Ovary (tissue), 7 donors: ENCODE measurements at regions not wholly inside any gene's neighbourhood (a gene's known extent, or its start where the extent isn't known, plus 50 kb on each side); places are given as distances from the start of the nearest gene placed in this dataset.

ENCODE experiments used
- DNase-seq, 5 donors: peaks; one replicate each; pipeline ENCODE4 v3.0.0-alpha.2; 2019 to 2020
- H3K27ac ChIP-seq, 2 donors: fragments of 200-600 bp; one replicate each; pipeline versions ENCODE4 v1.5.1 to v1.8.0; 2019 to 2022
- H3K27me3 ChIP-seq: fragments of 200-600 bp; one replicate; pipeline ENCODE4 v1.8.0; 2022
- H3K36me3 ChIP-seq: fragments of 200-600 bp; sonication (generic); one replicate; pipeline ENCODE4 v1.5.1; 2019
- H3K4me1 ChIP-seq: one replicate; pipeline ENCODE4 v1.8.1; 2013; ENCODE audit warnings: mild to moderate bottlenecking, moderate library complexity; ENCODE audit not compliant: insufficient read depth
- H3K4me3 ChIP-seq: fragments of 200-600 bp; sonication (generic); one replicate; pipeline ENCODE4 v1.5.1; 2017
- H3K9me3 ChIP-seq, 2 donors: fragments of 200-600 bp in 1 of 2; sonication (generic) in 1 of 2; one replicate each; pipeline versions ENCODE4 v1.5.1 to v1.8.1; 2013 to 2019; ENCODE audit warnings: mild to moderate bottlenecking in 1 of 2, moderate library complexity in 1 of 2
- EP300 ChIP-seq: sonication (generic); formaldehyde crosslinking; IDR thresholded peaks from one replicate; pipeline ENCODE4 v1.6.1; 2017; ENCODE audit warnings: antibody characterized with exemption
- POLR2A ChIP-seq: fragments of 450-650 bp; IDR thresholded peaks from one replicate; pipeline ENCODE4 v1.6.1; 2017; ENCODE audit warnings: antibody characterized with exemption, mild to moderate bottlenecking, moderate library complexity
- WGBS, 3 donors: extraction: QIAGEN DNeasy Blood & Tissue Kit in 1 of 3; methylation state at CpG; one replicate each; pipeline versions ENCODE4 v1.1.5 to v1.1.7; 2013 to 2017; 5-methylcytosine and 5-hydroxymethylcytosine counted together
- intact Hi-C, 4 donors: fragments of 100-400 bp; cut with DNase I; formaldehyde crosslinking; loops; one replicate each; pipeline versions ENCODE4 v1.11.0 to v1.15.1; 2022 to 2023
- TF ChIP-seq, protein P1 (sequence below), 3 donors: fragments of 450-650 bp in 2 of 3; fragments of 200-600 bp in 1 of 3; IDR thresholded peaks; one replicate each; pipeline versions ENCODE4 v1.5.1 to v1.8.0; 2016 to 2022; ENCODE audit warnings: antibody characterized with exemption in 3 of 3, mild to moderate bottlenecking in 1 of 3
- donor health status: DM: no; HTN: no; CAD: no; lungs with moderate emphysema.
- donor health status: DM: no; HTN: no; CAD: no.
- donor health status: Bipolar disorder and iron deficiency.
- donor health status: DM: no; HTN: no; CAD: no.
- donor health status: DM: yes; HTN: yes; CAD: no.

DNA sequence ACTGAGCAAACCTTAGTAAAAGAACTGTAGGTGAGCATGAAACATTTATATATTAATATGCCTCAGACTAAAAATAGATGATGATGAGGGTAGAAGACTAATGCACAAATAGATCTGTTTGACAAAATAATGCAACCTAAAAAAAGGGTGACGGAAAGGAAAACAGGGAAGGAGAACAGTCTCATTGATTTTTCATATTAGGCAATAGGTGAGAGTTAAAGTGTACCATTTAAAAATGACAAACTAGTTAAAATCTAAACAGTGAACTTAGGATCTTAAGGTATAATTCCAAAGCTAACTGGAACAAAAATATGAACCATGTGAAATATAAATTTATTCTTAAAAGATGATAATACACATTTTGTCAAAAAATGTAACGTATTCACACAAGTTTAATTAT is 1347.6 kb downstream of the SI start:
- no peaks in the 10 kb centered on the region for H3K27me3 ChIP-seq
- no peaks in the 10 kb centered on the region for H3K36me3 ChIP-seq
- no peak for TF ChIP-seq EP300
- TF ChIP-seq POLR2A = no peak
- TF ChIP-seq, protein P1, sequence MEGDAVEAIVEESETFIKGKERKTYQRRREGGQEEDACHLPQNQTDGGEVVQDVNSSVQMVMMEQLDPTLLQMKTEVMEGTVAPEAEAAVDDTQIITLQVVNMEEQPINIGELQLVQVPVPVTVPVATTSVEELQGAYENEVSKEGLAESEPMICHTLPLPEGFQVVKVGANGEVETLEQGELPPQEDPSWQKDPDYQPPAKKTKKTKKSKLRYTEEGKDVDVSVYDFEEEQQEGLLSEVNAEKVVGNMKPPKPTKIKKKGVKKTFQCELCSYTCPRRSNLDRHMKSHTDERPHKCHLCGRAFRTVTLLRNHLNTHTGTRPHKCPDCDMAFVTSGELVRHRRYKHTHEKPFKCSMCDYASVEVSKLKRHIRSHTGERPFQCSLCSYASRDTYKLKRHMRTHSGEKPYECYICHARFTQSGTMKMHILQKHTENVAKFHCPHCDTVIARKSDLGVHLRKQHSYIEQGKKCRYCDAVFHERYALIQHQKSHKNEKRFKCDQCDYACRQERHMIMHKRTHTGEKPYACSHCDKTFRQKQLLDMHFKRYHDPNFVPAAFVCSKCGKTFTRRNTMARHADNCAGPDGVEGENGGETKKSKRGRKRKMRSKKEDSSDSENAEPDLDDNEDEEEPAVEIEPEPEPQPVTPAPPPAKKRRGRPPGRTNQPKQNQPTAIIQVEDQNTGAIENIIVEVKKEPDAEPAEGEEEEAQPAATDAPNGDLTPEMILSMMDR (IDR thresholded peaks at IDR 0.05) = no peak
- H3K9me3 ChIP-seq = no peaks in the 10 kb centered on the region
- no peaks in the 10 kb centered on the region for H3K4me1 ChIP-seq
- intact Hi-C loops = no loop called here
- WGBS, 3 donors = 90 to 94% (median 92%) methylated on average over 2 of the region's 2 CpGs
- no peak for DNase-seq
- H3K4me3 ChIP-seq = no peak overlapping the region
- H3K27ac ChIP-seq = no peak overlapping the region

DNA sequence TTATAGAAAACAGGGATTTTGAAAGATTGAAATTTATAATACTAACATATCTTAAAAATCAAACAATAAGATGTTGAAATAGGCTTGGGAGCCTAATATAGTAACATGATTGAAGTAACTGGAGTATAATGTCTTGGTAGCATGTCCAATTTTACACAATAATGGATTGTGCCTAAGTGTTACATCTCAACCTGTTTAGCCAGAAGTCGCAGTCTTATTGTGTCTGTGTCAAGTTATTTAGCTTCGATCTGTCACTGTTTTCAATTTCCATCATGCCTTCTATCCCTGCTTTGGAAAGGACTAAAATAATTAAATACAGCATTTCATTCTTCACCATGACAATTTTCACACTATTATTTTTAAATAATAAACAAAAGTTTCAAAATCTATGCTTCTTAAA is 1352.2 kb downstream of the SI start:
- 67 to 95% (median 67%) methylated on average over 2 of the region's 2 CpGs for WGBS, 3 donors
- Histone ChIP-seq H3K4me1 (no peaks in the 10 kb centered on the region), H3K27ac (no peak overlapping the region), H3K9me3 (no peaks in the 10 kb centered on the region), H3K4me3 (no peak overlapping the region), H3K27me3 (no peaks in the 10 kb centered on the region), H3K36me3 (no peaks in the 10 kb centered on the region)
- DNase-seq = no peak
- TF ChIP-seq EP300 (no peak), POLR2A (no peak)
- TF ChIP-seq, protein P1 (IDR thresholded peaks at IDR 0.05) = no peak
- intact Hi-C loops = no loop called here

DNA sequence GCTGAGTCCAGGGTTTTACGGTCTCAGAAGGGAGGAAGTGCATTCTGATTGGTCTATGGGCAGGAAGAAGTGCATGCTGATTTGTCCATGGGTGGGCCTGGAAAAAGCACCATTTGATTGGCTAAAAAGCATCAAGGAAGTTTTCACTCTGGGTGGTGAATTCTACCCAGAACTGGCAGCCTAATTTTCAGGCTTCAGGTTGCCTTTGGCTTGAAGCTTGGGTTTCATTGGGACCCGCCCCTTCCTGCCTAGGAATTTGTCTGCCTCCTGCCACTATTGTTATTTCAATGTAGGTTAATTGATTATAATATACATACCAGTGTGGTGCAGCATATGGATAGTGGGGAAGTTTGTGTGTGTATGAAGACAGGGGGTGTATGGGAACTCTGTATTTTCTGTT is 1355.9 kb downstream of the SI start:
- WGBS, 3 donors = 91 to 93% (median 93%) methylated on average over 2 of the region's 2 CpGs
- intact Hi-C loops = no loop called here
- H3K36me3 ChIP-seq = no peaks in the 10 kb centered on the region

DNA sequence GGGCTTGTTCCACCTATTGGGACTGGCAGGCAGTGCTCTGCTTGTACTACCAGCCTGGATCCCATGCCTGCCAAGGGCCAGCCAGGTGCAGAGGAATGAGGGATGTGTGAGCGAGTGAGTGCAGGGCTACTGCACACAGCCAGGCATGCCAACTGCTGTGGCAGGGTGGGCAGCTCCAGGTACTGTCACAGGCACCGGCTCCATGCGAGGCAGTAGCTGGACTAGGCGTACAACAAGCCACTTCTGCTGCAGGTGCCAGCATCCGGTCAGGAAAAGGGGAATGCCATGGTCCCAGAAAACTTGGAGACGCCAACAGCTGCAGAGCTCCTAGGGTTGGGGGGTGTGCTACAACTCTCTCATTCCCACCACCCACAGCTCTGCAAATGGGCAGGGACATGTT is 1356.7 kb downstream of the SI start:
- Histone ChIP-seq H3K27ac (no peak overlapping the region), H3K36me3 (no peaks in the 10 kb centered on the region), H3K4me3 (no peak overlapping the region), H3K27me3 (no peaks in the 10 kb centered on the region), H3K4me1 (no peaks in the 10 kb centered on the region), H3K9me3 (no peaks in the 10 kb centered on the region)
- no peak for DNase-seq
- WGBS, 3 donors = 91 to 98% (median 94%) methylated on average over 5 to 6 of the region's 6 CpGs
- TF ChIP-seq POLR2A (no peak), EP300 (no peak)
- TF ChIP-seq, protein P1 (IDR thresholded peaks at IDR 0.05) = no peak
- intact Hi-C loops = no loop called here

More for the DNA sequence above, 1355.9 kb downstream of the SI start:
- no peak overlapping the region for H3K4me3 ChIP-seq
- no peaks in the 10 kb centered on the region for H3K27me3 ChIP-seq
- no peaks in the 10 kb centered on the region for H3K9me3 ChIP-seq
- DNase-seq = no peak
- TF ChIP-seq, protein P1 (IDR thresholded peaks at IDR 0.05) = no peak
- TF ChIP-seq EP300 (no peak), POLR2A (no peak)
- no peak overlapping the region for H3K27ac ChIP-seq
- H3K4me1 ChIP-seq = no peaks in the 10 kb centered on the region

DNA sequence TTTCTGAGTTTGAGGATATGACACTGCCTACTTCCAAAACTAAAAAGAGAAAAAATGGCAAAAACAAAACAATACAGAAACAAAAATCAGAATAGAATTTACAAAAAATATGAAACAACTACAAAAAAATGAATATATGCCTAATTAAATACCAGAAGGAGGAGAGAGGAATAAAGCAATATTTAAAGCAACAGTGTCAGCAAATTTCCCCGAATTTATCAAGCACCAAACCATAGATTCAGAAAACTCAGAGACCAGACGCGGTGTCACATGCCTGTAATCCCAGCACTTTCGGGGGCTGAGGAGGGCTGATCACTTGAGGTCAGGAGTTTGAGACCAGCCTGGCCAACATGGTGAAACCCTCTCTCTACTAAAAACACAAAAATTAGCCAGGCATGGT is 1360.9 kb downstream of the SI start:
- H3K4me3 ChIP-seq = no peak overlapping the region
- no peak overlapping the region for H3K27ac ChIP-seq
- intact Hi-C loops = no loop called here
- no peaks in the 10 kb centered on the region for H3K9me3 ChIP-seq
- H3K27me3 ChIP-seq = no peaks in the 10 kb centered on the region
- 95 to 96% (median 95%) methylated on average over 4 of the region's 4 CpGs for WGBS, 3 donors
- H3K36me3 ChIP-seq = no peaks in the 10 kb centered on the region
- no peak for DNase-seq
- no peaks in the 10 kb centered on the region for H3K4me1 ChIP-seq
- TF ChIP-seq, protein P1 (IDR thresholded peaks at IDR 0.05) = no peak
- no peak for TF ChIP-seq POLR2A
- TF ChIP-seq EP300 = no peak
